HepG2 (cell line): ENCODE measurements at regions not wholly inside any gene's neighbourhood (a gene's known extent, or its start where the extent isn't known, plus 50 kb on each side); places are given as distances from the start of the nearest gene placed in this dataset.

Experiments used
- AGO1 ChIP-seq: fragments of 200-400 bp; formaldehyde crosslinking; IDR thresholded peaks from 2 replicates; pipeline ENCODE4 v1.6.1; 2017; ENCODE audit warnings: mild to moderate bottlenecking, low read depth, low read length, moderate library complexity; ENCODE audit not compliant: poor library complexity, severe bottlenecking
- CENPT ChIP-seq: sonication (generic); formaldehyde crosslinking; IDR thresholded peaks from 2 replicates; pipeline ENCODE4 v1.8.0; 2022; ENCODE audit warnings: low read depth, mild to moderate bottlenecking, moderate library complexity, missing genetic modification reagents
- CTCF ChIP-seq: sonication (generic); formaldehyde crosslinking; IDR thresholded peaks from 2 replicates; pipeline ENCODE4 v1.5.0; 2020; ENCODE audit warnings: mild to moderate bottlenecking, missing genetic modification reagents, moderate library complexity
- GRHL1 ChIP-seq: sonication (generic); formaldehyde crosslinking; conservative IDR thresholded peaks from 2 replicates; pipeline ENCODE4 v1.8.0; 2022; ENCODE audit warnings: missing genetic modification reagents
- GTF2F1 ChIP-seq: fragments of 150-350 bp; IDR thresholded peaks from 2 replicates; pipeline ENCODE4 v1.6.1; 2014; ENCODE audit warnings: low read length
- HBP1 ChIP-seq: IDR thresholded peaks from 2 replicates; pipeline ENCODE4 v1.6.1; 2016; ENCODE audit warnings: low read depth, control low read depth
- HOXA3 ChIP-seq: sonication (generic); formaldehyde crosslinking; IDR thresholded peaks from 2 replicates; pipeline ENCODE4 v1.5.0; 2020; ENCODE audit warnings: missing genetic modification reagents
- KLF12 ChIP-seq: sonication (generic); formaldehyde crosslinking; IDR thresholded peaks from 2 replicates; pipeline ENCODE4 v1.4.0; 2020; ENCODE audit warnings: missing genetic modification reagents, borderline replicate concordance
- NFYC ChIP-seq: IDR thresholded peaks from 2 replicates; pipeline ENCODE4 v1.6.1; 2016; ENCODE audit warnings: missing genetic modification reagents, missing compliant biosample characterization
- RBFOX2 ChIP-seq: fragments of 200-400 bp; formaldehyde crosslinking; IDR thresholded peaks from 2 replicates; pipeline ENCODE4 v1.6.1; 2017; ENCODE audit warnings: low read depth, mild to moderate bottlenecking, low read length
- RFX1 ChIP-seq: fragments of 450-650 bp; IDR thresholded peaks from 2 replicates; pipeline ENCODE4 v1.6.1; 2017
- SMAD1 ChIP-seq: sonication (generic); formaldehyde crosslinking; IDR thresholded peaks from 2 replicates; pipeline ENCODE4 v1.4.0; 2020; ENCODE audit warnings: missing genetic modification reagents, low read depth, mild to moderate bottlenecking, borderline replicate concordance
- TSC22D2 ChIP-seq: sonication (generic); formaldehyde crosslinking; IDR thresholded peaks from 2 replicates; pipeline ENCODE4 v1.5.1; 2020; ENCODE audit warnings: missing genetic modification reagents, mild to moderate bottlenecking, borderline replicate concordance
- ZBTB49 ChIP-seq: sonication (generic); formaldehyde crosslinking; IDR thresholded peaks from 2 replicates; pipeline ENCODE4 v1.4.0; 2020; ENCODE audit warnings: missing genetic modification reagents, borderline replicate concordance
- ZC3H13 ChIP-seq: sonication (generic); formaldehyde crosslinking; IDR thresholded peaks from 2 replicates; pipeline ENCODE4 v1.8.1; 2023; ENCODE audit warnings: mild to moderate bottlenecking, missing genetic modification reagents, moderate library complexity
- ZMAT3 ChIP-seq: sonication (generic); formaldehyde crosslinking; conservative IDR thresholded peaks from 2 replicates; pipeline ENCODE4 v1.7.0; 2021; ENCODE audit warnings: missing genetic modification reagents
- ZMYM4 ChIP-seq: sonication (generic); formaldehyde crosslinking; IDR thresholded peaks from 2 replicates; pipeline ENCODE4 v1.8.1; 2023; ENCODE audit warnings: mild to moderate bottlenecking, missing genetic modification reagents
- ZNF576 ChIP-seq: sonication (generic); formaldehyde crosslinking; IDR thresholded peaks from 2 replicates; pipeline ENCODE4 v1.4.0; 2020; ENCODE audit warnings: mild to moderate bottlenecking, missing genetic modification reagents
- ZNF891 ChIP-seq: sonication (generic); formaldehyde crosslinking; IDR thresholded peaks from 2 replicates; pipeline ENCODE4 v1.5.0; 2020; ENCODE audit warnings: mild to moderate bottlenecking, missing genetic modification reagents
- ZSCAN5A ChIP-seq: sonication (generic); formaldehyde crosslinking; IDR thresholded peaks from 2 replicates; pipeline ENCODE4 v1.8.0; 2022; ENCODE audit warnings: mild to moderate bottlenecking, missing genetic modification reagents, borderline replicate concordance
- ZSCAN9 ChIP-seq: IDR thresholded peaks from 2 replicates; pipeline ENCODE4 v1.6.1; 2016; ENCODE audit warnings: borderline replicate concordance

- TF ChIP-seq ZMAT3: no peak
- TF ChIP-seq RFX1: no peak
- no peak for TF ChIP-seq CTCF
- no peak for TF ChIP-seq RBFOX2
- no peak for TF ChIP-seq ZBTB49
- TF ChIP-seq ZC3H13: no peak
- peak; percentile 74; the same call in 1 of the 2 replicates for TF ChIP-seq ZSCAN5A (CRISPR knock-in tag)
- 0 out of 2 replicates have a peak, but pooled peaks have one; percentile 41 for TF ChIP-seq NFYC (CRISPR knock-in tag)
- no peak for TF ChIP-seq CENPT (CRISPR knock-in tag)
- no peak for TF ChIP-seq KLF12 (CRISPR knock-in tag)
- TF ChIP-seq GTF2F1: no peak
- TF ChIP-seq AGO1: no peak
- 0 out of 2 replicates have a peak, but pooled peaks have one; percentile 28 for TF ChIP-seq TSC22D2 (CRISPR knock-in tag)
- TF ChIP-seq ZMYM4 (CRISPR knock-in tag): peak; percentile 72
- TF ChIP-seq ZSCAN9 (CRISPR knock-in tag): peak; percentile 86
- no peak for TF ChIP-seq ZNF576 (CRISPR knock-in tag)
- no peak for TF ChIP-seq HBP1 (CRISPR knock-in tag)
- no peak for TF ChIP-seq SMAD1 (CRISPR knock-in tag)
- TF ChIP-seq HOXA3 (CRISPR knock-in tag): peak; percentile 64
- TF ChIP-seq GRHL1 (CRISPR knock-in tag): no peak
- no peak for TF ChIP-seq ZNF891 (CRISPR knock-in tag)
These were observed 206.5 kb upstream of the EYA4 start (continued) for GRCh38 chr6:133034509-133035206.
